Stimulated activated naive CD4-positive, alpha-beta T cell treated with Interleukin-2 at 50 U/mL for 16 hours (primary cell): ENCODE measurements at regions not wholly inside any gene's neighbourhood (a gene's known extent, or its start where the extent isn't known, plus 50 kb on each side); places are given as distances from the start of the nearest gene placed in this dataset.

Experiments used
- DNase-seq: peaks from one replicate; lab custom pipeline; 2025; lab: John Stamatoyannopoulos, UW

DNA sequence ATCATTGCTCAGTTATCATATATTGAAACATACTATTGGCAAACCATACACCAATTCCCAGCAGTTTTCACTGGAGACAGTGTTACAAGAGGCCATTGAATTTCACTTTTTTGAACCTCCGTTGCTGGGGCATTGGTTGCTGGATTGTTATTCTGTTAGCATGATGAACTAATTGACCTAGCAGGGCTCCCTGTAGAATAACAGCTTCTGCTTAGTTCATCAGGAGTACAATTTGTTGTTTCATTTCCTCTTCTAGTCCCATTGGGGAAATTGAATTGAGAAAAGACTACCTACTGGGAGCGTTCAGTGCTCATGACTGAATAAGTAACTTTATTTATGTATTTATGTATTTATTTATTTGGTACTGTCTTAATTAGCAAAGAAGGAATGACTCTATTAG is 151.6 kb downstream of the SLIT2 start:
- DNase-seq = no peak

DNA sequence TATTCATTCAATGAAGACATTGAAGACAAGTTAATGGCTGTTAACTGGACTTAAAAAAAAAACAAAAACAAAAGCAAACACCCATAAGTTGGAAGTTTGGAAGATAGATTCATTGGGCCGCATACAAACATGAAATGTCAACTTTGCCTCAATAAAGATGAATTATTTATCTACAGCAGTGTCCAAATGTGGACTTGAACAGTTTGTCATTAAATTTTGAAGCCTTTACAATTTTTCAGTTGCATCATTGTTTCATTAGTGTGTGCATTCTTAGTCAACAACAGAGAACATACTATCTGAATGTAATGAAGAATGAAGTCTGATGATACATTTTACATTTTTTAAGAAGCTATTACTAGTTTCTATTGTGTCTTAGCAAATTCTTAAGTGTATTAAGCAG is 152.1 kb downstream of the SLIT2 start:
- DNase-seq = no peak

DNA sequence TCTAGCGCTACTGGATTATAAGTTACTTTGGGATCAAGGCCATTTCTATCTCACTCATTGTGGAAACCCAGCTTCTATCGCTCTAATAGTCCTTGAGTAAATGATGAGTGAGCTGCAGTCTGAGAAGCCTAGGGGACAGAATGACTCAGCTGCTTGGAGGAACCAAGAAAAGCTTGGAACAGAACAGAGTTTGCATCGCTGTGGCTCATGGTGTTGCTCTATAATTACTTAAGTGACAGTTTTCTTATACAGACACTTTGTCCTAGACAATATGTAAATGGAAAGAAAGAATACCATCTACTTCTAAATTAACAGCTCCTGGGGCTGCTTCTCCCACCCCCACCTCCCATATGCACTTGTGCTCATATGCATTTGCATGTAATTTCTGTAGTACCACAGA is 156.9 kb downstream of the SLIT2 start:
- DNase-seq = no peak

DNA sequence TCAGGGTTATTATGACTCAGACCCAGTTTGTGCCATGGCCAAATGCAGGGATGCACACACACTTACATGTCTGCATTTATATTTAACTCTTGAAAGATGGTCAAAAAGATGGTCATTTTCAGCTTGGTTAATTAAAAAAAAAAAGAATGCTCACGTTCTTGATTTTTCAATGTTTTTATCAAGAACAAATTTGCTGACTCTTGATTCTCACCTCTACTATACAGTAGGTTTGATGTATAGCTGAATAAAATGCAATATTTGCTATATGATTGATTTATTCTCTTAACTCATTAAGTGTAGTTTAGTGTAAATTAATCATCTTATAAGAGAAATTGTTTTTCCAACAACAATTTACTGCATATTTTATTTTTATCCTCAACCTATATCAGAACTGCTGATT is 160.4 kb downstream of the SLIT2 start:
- no peak for DNase-seq

DNA sequence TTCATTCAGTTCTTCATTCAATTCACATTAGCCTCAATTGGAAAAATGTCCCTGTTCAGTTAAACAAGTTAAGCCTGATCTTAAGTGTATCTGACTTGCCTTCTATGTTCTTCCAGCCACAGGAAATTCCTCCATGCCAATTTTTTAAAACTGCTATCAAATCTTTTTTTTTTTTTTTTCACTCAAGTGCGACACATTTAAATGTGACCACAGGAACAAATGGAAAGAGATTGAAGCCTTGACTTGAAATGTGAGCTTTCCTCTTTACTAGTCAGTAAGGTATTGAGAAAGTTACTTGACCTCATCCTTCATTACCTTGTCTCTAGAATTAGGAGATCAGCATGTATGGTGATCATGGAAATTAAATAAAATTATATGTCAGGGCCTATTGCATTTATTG is 165.1 kb downstream of the SLIT2 start:
- DNase-seq = no peak

DNA sequence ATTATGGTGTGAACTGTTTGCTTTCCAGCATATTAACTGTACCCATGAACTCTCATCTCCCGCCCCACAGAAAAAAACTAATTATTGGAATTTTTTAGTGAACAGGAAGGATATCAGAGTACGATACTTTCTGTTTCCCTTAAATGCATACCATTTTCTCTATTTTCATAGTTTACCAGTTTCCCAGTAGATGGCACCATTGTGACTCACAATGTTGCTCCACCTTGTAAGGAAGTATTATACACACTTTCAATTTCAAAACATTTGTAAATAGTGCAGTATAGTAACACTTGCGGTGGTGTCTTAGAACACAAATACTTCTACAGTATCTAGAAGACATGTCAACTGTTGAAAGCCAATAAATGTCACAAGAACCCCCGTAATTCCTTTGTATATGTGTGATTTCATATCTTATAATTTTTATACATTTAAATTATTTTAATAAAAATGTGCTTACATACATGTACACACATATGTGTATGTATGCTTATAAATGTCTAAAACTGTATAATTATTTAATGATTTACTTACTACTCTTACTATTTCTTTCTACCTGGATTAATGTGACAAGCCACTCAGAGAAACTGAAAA is 167.3 kb downstream of the SLIT2 start:
- DNase-seq = no peak

DNA sequence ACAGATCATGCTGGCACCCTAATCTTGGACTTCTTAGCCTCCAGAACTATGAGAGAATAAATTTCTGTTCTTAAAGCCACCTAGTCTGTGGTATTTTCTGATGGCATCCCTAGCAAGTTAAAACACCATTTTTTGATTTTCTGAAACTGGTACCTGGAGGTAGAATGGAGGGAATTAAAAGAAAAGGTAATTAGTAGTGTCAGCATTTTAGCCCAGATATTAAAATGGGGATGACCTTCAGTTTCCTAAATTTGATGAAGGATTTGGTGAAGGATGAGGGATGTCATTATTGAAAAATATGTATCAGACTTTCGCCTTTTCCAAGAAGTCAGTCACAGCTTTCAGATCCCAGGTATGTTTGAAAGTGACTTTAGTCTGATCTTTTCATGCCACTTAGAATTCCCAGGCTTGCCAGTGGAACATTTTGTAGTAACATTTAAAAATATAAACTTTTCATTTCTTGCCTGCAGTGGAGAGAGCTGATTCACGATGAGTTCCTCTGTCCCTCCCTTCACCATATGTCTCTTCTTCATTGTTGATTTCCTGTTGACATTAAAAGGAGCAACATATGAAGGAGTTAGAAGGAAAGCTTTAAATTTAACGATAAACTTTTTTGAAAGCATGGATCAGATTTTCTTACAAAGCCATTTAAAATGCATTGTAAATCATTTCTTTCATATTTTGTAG is 169.4 kb downstream of the SLIT2 start:
- no peak for DNase-seq

DNA sequence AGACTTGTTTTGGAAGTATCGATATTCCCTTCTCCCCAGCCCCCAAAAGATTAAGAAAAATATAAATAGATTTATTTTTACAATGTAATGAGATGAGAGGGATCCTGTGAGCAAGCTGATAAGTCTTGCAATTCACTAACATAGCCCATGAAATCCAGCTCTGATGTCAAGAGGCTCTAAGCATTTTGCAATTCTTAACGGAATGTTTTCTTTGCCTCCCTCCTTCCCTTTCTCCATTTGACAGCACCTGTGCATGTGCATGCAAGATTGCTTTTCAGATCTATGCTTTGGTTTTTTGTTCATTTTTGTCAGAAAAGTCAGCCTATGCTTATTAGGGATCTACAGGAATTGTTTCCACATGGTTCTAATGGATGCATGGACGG is 169.9 kb downstream of the SLIT2 start:
- DNase-seq = no peak

DNA sequence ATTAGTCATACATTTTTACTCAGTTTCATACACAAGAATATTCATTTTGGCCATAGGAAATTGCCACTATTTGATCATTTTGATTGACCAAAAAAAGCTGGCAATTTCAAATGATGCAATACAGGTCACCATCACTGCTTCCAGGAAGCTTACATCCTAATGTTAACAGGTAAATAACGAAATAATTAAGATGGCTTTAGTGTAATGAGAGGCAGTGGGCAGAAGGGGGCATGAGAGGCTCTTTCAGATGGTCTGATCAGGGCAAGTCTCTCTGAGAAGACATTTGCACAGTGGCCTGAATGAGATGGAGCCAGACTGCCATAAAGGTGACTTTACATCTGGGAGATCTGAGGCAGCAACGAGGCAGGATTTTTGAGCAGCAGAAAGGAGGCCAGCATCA is 170.7 kb downstream of the SLIT2 start:
- DNase-seq = peak; percentile 0

DNA sequence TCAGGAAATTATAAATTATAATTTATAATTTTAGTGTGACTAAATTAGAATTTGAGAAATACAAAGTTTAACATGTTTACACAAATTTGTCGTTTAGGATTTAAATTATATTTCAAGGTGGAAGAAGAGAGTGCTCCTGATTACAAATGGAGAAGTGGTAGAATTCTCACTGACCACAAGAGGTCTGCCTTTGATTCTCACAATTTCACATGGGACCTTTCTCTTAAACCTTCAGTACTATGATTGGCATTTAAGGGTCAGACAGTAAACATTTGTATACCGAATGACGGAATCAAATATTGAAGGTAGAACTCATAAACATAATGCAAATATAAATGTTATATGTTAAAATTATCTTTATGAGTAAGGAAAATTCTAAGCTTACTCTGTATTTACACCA is 171.7 kb downstream of the SLIT2 start:
- DNase-seq = no peak

DNA sequence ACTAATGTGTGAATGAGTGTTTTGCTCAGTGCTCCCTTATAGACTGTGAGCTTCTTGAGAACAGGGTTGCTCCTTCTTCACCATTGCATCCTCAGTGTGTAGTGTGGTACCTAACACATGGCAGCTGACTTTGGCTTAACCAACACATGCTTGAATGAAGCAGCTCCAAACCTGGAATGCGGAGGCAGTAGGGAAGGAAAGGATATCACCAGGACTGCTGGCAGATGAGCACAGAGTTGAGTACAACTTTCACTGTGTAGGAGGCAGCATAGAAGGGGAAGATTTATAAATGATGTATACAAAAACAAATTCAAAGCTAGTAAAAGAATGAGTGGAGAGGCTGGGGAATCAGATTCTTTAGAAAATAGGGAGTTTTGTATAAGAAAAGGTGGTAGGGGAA is 174.3 kb downstream of the SLIT2 start:
- DNase-seq = no peak

DNA sequence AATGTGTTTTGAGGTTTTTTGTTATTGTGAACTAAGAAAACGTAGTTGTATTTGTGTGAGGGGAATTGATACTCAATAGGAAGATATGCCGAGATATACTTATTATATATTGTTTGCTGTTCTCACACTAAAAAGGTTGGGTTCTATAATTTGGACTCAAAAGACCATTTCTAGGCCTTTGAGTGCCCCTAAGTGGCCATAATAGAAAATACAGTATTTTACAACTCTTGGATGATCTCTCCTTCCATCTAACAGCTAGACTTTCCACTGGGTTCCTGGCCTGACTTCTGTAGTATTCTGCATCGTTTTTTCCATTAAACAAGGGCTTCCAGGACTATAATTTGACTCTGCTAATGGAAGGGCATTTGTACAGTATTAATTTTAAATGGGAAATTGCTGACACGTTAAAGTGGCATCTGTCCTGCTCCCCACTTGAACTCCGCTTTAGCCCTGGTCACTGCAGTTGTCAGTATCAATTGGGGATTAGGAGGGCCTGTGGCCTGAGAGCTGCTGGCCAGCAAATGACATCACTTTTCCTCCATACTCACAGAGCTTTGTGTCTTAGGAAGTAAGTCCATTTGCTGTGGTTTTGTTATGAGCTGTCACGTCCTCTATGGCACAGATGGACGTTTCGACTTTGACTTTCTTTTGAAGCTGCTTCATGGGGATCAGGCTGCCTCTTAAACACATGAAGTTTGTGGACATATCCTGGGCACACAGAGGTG is 176.9 kb downstream of the SLIT2 start:
- DNase-seq = no peak

DNA sequence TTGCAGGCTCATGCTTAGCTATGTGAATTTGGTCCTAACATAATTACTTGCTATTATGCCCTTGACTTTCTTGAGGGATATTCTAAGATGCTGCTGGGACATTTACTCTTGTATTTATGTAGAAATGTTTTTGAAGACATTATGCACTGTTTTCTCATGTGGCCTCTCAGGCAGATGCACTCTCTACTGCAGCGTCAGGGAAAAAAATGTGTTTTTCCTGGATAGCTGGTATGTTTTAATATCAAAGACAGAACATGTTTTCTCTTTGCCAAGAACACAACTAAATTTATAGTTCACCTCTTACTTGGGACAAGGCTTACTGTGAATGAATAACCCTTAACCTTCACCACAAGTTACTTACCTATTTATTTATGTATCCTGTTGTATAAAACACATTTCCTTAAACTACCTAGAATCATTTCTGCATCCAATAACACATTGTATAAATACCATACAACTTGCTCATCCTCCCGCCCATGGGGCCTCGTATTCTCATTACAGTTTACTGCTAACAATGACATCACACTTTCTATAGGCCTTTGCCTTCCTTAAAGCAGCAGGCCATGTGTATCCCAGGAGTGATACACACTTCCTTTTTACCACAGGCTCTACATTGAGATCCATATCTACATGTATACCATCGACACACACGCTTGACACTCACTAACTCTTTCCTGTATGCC is 178.7 kb downstream of the SLIT2 start:
- no peak for DNase-seq

DNA sequence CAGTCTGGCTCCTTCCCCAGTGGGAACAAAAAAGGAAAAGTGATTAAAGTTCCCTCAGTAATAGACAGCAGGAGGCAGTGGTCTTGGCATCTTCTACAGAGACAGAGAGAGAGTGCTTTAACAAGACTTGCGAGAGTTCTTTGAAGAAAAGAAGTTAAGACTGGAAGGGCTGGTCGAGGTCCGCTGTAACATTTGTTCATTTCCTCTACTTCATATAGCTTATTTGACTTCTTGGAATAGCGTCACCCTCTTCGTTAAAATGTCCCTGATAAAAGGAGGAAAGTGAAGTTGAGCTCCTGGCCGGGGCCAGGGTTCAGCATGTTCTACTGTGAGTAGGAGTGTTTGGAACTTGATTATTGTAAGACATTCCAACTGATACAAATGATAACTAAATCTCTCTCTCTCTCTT is 179.8 kb downstream of the SLIT2 start:
- DNase-seq = no peak

DNA sequence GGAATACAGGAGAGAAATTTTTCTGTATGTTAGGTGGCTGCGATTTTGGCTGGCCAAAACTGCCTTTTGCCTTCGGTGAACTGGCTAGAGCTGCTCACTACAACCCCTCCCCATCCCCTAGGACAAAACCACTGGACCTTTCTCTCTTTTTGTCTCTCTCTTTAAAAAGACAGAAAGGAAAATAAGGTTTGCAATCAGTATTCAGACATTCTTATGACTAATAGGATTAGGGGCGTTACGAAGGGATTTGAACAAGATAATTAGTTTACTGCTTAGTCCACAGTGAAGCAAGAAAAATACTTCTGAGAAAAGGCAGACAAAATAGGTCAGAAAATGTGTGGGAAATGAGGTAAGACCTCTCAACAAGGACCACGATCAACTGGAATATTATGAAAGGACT is 180.4 kb downstream of the SLIT2 start:
- no peak for DNase-seq

DNA sequence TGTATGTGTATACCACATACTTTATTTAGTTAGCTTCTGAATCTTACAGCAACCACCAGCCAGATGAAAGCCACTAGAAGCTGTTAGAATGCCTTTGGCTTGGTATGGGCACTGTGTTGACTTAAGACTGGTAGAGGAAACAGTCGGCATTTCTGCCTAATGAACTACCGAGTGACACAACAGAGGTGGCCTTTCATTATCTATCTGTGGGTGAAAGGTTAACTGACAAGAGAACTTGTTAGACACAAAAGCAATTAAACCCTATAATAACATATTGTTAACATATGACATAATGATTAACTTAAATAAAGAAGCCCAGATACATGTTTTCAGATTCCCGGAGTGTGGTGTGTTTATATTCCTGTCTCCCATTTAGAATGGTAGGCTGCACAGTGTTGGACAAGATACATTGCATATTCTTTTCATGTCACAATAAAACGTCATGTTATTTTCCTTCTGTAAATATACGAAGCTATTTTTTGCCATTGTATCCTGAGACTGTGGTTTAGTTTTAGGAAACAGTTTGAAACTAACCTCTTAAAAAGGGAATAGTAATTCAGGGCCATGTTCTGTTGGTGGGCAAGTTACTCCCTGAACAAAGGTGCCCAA is 181.5 kb downstream of the SLIT2 start:
- DNase-seq = no peak

DNA sequence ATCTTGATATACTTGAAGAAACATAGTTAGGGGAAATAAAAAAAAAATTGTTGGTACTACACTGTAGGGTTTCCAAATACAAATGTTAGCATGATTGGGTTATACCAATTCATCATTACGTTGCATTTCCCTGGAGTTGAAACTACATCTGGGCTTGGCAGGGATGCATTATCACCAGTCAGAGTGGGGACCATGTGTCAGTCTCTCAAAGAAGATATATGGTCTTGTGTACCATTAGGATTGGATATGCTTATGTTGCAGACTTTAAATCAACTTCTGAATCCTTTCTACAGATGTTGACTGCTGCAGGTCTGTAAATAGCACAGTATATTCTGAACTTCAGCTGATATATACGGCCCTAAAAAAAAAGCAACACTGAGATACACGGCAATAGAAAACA is 188.5 kb downstream of the SLIT2 start:
- DNase-seq = no peak

DNA sequence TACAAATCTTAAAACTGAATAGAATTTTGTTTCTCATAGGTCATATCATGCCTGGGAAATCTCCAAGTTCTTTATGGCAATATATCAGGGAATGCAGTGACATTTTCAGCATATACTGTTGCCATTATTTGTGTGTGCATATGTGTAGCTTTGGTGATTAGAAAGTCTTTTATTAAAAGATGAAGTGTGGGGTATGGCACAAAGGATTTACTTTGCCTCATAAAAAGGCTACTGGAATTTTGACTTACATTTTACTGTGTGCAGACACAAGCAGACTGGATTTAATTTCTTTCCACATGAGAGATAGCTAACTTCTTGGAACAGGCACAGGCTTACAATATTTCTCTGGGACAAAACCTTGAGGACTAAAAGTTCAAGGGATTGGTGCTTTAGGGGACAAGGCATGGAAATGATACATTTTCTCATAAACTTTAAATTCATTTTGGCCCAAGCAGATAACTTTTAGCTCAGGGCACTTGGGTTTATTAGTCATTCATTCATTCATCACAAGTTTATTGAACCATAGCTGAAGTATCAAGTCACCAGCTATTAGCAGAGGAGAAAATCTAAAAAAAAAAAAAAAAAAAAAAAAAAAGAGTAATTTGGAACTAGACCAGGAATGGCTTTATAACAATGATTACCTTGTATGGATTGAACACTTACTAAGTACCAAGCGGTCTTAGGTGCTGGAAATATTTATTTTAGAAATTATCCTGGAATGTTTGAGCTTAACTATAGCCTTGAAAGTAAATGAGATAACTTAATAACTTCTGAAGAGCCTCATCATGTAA is 191.5 kb downstream of the SLIT2 start:
- no peak for DNase-seq

DNA sequence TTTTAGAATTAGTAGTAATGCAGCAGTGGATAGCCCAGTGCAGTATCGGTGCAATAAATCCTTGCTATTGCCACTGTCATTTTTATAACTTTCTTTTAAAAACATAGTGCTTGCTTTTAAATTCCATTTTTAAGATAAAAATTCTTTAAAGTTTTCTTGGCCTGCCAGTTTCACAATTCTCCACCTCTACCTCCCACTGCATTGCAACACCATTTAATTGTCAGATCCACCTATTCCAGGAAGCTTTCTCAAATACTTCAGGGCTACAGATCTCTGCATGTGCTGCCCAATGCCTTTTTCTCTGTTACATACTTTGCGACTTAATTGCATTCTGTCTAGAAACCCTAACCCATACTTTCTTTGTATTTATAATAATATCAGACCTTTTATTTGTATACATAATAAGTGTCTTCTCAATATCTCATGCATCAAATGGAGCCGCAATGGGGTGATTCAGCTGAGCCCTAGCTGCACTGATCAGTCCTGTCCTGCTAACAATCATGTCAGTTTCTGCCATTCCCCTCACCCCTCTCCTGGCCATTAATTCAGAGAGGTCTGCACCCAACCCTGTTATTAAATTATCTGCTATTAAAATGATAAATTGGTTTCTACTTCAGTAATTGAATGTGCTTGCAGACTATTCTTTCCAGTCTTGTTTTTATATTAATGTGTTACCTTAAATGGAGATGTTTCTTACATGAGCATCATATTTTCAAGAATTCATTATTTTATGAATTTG is 193.1 kb downstream of the SLIT2 start:
- DNase-seq = no peak

DNA sequence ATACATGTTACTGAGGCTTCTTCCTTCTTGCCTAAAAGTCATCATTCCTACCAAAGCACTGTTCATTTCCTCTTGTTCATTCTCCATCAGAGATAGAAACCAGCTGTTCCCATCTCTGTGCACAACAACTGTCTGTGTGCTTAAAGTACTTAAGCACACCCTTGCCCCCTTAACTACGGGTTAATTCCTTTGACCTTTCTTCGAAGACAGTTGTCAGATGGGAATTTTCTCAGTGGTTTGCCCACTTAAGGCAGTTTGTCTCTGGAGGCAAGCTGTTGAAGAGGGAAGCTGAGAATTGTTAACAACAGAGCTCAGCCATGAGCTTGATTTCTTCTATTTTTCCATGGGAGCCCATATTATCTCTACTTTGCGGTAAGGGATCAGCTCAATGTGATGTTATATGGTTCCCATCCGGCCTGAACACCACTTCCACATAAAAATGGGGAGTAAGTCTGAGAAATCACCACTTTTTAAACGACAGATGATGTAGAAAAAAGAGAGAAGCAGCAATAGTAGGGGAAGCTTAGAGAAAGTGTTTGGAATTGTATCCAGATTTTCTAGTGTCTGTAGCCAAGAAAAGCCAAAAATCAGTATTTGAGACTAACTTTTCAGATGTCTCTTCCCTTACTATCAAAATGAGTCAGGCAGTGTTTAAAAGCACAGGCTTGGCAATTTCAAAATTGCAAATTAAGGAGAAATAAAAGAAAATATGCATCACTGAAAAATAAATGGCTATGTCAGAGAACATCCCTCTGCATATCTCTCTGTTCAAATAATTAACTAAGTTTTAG is 194.4 kb downstream of the SLIT2 start:
- DNase-seq = no peak
